ENCODE measurements at regions not wholly inside any gene's neighbourhood (a gene's known extent, or its start where the extent isn't known, plus 50 kb on each side); places are given as distances from the start of the nearest gene placed in this dataset.

DNA sequence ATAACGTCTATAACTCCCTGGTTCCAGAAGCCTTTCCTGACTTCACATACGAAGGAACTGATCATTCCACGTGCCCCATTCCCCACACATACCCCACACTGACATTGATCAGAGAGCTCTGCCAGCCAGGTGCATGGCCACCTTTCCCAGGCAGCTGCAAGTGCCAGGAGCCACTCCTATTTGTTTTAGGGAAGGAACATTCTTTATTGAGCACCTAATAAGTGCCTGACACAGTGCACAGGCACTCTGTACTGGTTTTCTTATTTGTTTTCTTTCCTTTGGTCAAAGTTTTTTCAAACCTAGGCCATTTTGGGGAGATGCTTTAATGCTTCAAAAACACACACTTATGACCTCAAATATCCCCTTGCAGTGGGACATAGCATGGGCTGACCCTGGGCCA is 50.0 kb downstream of the PITPNM2 start:
- TF ChIP-seq, protein P1, sequence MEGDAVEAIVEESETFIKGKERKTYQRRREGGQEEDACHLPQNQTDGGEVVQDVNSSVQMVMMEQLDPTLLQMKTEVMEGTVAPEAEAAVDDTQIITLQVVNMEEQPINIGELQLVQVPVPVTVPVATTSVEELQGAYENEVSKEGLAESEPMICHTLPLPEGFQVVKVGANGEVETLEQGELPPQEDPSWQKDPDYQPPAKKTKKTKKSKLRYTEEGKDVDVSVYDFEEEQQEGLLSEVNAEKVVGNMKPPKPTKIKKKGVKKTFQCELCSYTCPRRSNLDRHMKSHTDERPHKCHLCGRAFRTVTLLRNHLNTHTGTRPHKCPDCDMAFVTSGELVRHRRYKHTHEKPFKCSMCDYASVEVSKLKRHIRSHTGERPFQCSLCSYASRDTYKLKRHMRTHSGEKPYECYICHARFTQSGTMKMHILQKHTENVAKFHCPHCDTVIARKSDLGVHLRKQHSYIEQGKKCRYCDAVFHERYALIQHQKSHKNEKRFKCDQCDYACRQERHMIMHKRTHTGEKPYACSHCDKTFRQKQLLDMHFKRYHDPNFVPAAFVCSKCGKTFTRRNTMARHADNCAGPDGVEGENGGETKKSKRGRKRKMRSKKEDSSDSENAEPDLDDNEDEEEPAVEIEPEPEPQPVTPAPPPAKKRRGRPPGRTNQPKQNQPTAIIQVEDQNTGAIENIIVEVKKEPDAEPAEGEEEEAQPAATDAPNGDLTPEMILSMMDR (IDR thresholded peaks at IDR 0.05; ENCODE audit: extremely low read depth in 1 of 2, insufficient read depth in 1 of 2, low read depth in 1 of 2, low read length in 2 of 2), result no peak
- TF ChIP-seq MAX (IDR thresholded peaks at IDR 0.05; ENCODE audit: insufficient read depth, insufficient read length) (no peak), POLR2A (IDR thresholded peaks at IDR 0.05; ENCODE audit: low read depth, low read length) (no peak), POLR2AphosphoS5 (IDR thresholded peaks at IDR 0.05; ENCODE audit: insufficient read depth, low read depth, low read length) (no peak), JUN (IDR thresholded peaks at IDR 0.05; ENCODE audit: borderline replicate concordance, insufficient read depth, insufficient read length, low read depth) (no peak), EZH2 (IDR thresholded peaks at IDR 0.05; ENCODE audit: borderline replicate concordance, low read depth, low read length, severe bottlenecking) (no peak), FOS (IDR thresholded peaks at IDR 0.05; ENCODE audit: borderline replicate concordance, insufficient read depth, low read length) (no peak), GATA2 (IDR thresholded peaks at IDR 0.05; ENCODE audit: insufficient read depth, insufficient read length, low read depth, low read length) (no peak), MYC (IDR thresholded peaks at IDR 0.05; ENCODE audit: low read depth, low read length) (no peak)

All from endothelial cell of umbilical vein (primary cell).